Mammary epithelial cell (primary cell): ENCODE measurements at regions not wholly inside any gene's neighbourhood (a gene's known extent, or its start where the extent isn't known, plus 50 kb on each side); places are given as distances from the start of the nearest gene placed in this dataset.

Experiments
- EZH2 ChIP-seq: IDR thresholded peaks from 2 replicates; pipeline ENCODE4 v1.6.1; 2012; ENCODE audit warnings: low read length, inconsistent platforms, borderline replicate concordance
- TF ChIP-seq, protein P1 (sequence below), 2 donors: IDR thresholded peaks in 1 of 2; conservative IDR thresholded peaks in 1 of 2; 2 replicates each; pipeline ENCODE4 v1.5.1; 2011 to 2012; ENCODE audit warnings: inconsistent platforms in 2 of 2, low read length in 2 of 2, mild to moderate bottlenecking in 2 of 2, control low read depth in 1 of 2, low read depth in 1 of 2; ENCODE audit not compliant: insufficient read depth in 1 of 2; ENCODE audit errors: extremely low read depth in 1 of 2

- TF ChIP-seq, protein P1, sequence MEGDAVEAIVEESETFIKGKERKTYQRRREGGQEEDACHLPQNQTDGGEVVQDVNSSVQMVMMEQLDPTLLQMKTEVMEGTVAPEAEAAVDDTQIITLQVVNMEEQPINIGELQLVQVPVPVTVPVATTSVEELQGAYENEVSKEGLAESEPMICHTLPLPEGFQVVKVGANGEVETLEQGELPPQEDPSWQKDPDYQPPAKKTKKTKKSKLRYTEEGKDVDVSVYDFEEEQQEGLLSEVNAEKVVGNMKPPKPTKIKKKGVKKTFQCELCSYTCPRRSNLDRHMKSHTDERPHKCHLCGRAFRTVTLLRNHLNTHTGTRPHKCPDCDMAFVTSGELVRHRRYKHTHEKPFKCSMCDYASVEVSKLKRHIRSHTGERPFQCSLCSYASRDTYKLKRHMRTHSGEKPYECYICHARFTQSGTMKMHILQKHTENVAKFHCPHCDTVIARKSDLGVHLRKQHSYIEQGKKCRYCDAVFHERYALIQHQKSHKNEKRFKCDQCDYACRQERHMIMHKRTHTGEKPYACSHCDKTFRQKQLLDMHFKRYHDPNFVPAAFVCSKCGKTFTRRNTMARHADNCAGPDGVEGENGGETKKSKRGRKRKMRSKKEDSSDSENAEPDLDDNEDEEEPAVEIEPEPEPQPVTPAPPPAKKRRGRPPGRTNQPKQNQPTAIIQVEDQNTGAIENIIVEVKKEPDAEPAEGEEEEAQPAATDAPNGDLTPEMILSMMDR (conservative IDR thresholded peaks at IDR 0.05 in 1 of 2, IDR thresholded peaks at IDR 0.05 in 1 of 2; ENCODE audit: extremely low read depth in 1 of 2, insufficient read depth in 1 of 2, low read depth in 1 of 2, low read length in 2 of 2) = no peak
- TF ChIP-seq EZH2 = no peak
Observed at GRCh38 chr5:121408778-121409177, 442.9 kb upstream of the FTMT start.
